ENCODE measurements at regions not wholly inside any gene's neighbourhood (a gene's known extent, or its start where the extent isn't known, plus 50 kb on each side); places are given as distances from the start of the nearest gene placed in this dataset.

GRCh38 chr3:176690083-176690869 lies 507.0 kb downstream of the TBL1XR1 start:
- no peak for TF ChIP-seq POLR2A (IDR thresholded peaks at IDR 0.05)
- no peak for TF ChIP-seq CTCF (IDR thresholded peaks at IDR 0.05)
- DNase-seq (ENCODE audit: low spot score in 2 of 2), result no peak
- 54 to 64% methylated on average over 7 of the region's 7 CpGs for WGBS, 2 donors
- no peak overlapping the region for H3K4me3 ChIP-seq (ENCODE audit: low read depth, poor library complexity, severe bottlenecking)
- intact Hi-C loops (cut with DNase I; ENCODE audit: low total_unique reads), result no loop called here

GRCh38 chr3:176687754-176688153 lies 509.5 kb downstream of the TBL1XR1 start:
- H3K4me3 ChIP-seq (ENCODE audit: low read depth, poor library complexity, severe bottlenecking), result no peak overlapping the region
- WGBS, 2 donors, result 51 to 65% methylated on average over 2 of the region's 2 CpGs
- TF ChIP-seq POLR2A (IDR thresholded peaks at IDR 0.05), result no peak
- TF ChIP-seq CTCF (IDR thresholded peaks at IDR 0.05), result no peak
- DNase-seq (ENCODE audit: low spot score in 2 of 2), result no peak
- intact Hi-C loops (cut with DNase I; ENCODE audit: low total_unique reads), result no loop called here

GRCh38 chr3:176683382-176683781 lies 513.9 kb downstream of the TBL1XR1 start:
- 67 to 70% methylated on average over 2 of the region's 2 CpGs for WGBS, 2 donors
- intact Hi-C loops (cut with DNase I; ENCODE audit: low total_unique reads), result no loop called here
- no peak overlapping the region for H3K4me3 ChIP-seq (ENCODE audit: low read depth, poor library complexity, severe bottlenecking)
- TF ChIP-seq CTCF (IDR thresholded peaks at IDR 0.05) (no peak), POLR2A (IDR thresholded peaks at IDR 0.05) (no peak)
- DNase-seq (ENCODE audit: low spot score in 2 of 2), result no peak

GRCh38 chr3:176663837-176664831 lies 533.1 kb downstream of the TBL1XR1 start:
- WGBS, 2 donors, result 16 to 24% methylated on average over 8 of the region's 8 CpGs
- intact Hi-C loops (cut with DNase I; ENCODE audit: low total_unique reads), result no loop called here
- H3K4me3 ChIP-seq (ENCODE audit: low read depth, poor library complexity, severe bottlenecking), result no peak overlapping the region
- DNase-seq (ENCODE audit: low spot score in 2 of 2), result no peak
- TF ChIP-seq CTCF (IDR thresholded peaks at IDR 0.05), result no peak
- no peak for TF ChIP-seq POLR2A (IDR thresholded peaks at IDR 0.05)

- no peak for TF ChIP-seq CTCF (IDR thresholded peaks at IDR 0.05)
- no peak for TF ChIP-seq POLR2A (IDR thresholded peaks at IDR 0.05)
- WGBS, 2 donors, result 73% methylated on average over 1 of the region's 1 CpG
- no peak for DNase-seq (ENCODE audit: low spot score in 2 of 2)
- no peak overlapping the region for H3K4me3 ChIP-seq (ENCODE audit: low read depth, poor library complexity, severe bottlenecking)
- intact Hi-C loops (cut with DNase I; ENCODE audit: low total_unique reads), result no loop called here
Measured at GRCh38 chr3:176663387-176663786, 533.9 kb downstream of the TBL1XR1 start.

Measured in lower leg skin (tissue), 4 donors.